Kidney (tissue), 13 donors: ENCODE measurements at regions not wholly inside any gene's neighbourhood (a gene's known extent, or its start where the extent isn't known, plus 50 kb on each side); places are given as distances from the start of the nearest gene placed in this dataset.

Experiments used
- DNase-seq, 5 donors: peaks; one replicate each; pipeline ENCODE4 v3.0.0-alpha.2; 2013 to 2020
- FAIRE-seq: peaks from 2 replicates; lab custom pipeline; 2012; peaks lifted over from hg19 to GRCh38; lab: Jason Lieb, UNC
- H3K27ac ChIP-seq, 2 donors: one replicate each; pipeline ENCODE4 v1.7.0; 2013; ENCODE audit warnings: low read depth in 2 of 2, low read length in 2 of 2, inconsistent platforms in 1 of 2
- H3K27me3 ChIP-seq: one replicate; pipeline ENCODE4 v1.7.1; 2013; ENCODE audit warnings: low read length, inconsistent platforms; ENCODE audit not compliant: control insufficient read depth, insufficient read depth
- H3K36me3 ChIP-seq, 3 donors: one replicate each; pipeline versions ENCODE4 v1.7.0 to v1.7.1; 2013; ENCODE audit warnings: low read length in 3 of 3, control low read depth in 1 of 3, inconsistent platforms in 1 of 3; ENCODE audit not compliant: insufficient read depth in 3 of 3, control insufficient read depth in 2 of 3
- H3K4me1 ChIP-seq, 3 donors: one replicate each; pipeline versions ENCODE4 v1.7.0 to v1.7.1; 2013; ENCODE audit warnings: low read length in 3 of 3, inconsistent platforms in 1 of 3, low read depth in 1 of 3; ENCODE audit not compliant: control insufficient read depth in 2 of 3, insufficient read depth in 2 of 3
- H3K4me3 ChIP-seq, 3 donors: one replicate each; pipeline versions ENCODE4 v1.7.0 to v1.8.1; 2013; ENCODE audit warnings: low read length in 3 of 3, control low read depth in 1 of 3, inconsistent platforms in 1 of 3
- H3K9ac ChIP-seq, 3 donors: one replicate each; pipeline versions ENCODE4 v1.7.0 to v1.7.1; 2013; ENCODE audit warnings: low read length in 3 of 3, control low read depth in 1 of 3, inconsistent platforms in 1 of 3
- H3K9me3 ChIP-seq, 3 donors: one replicate each; pipeline versions ENCODE4 v1.7.0 to v1.7.1; 2013; ENCODE audit warnings: low read length in 3 of 3, control low read depth in 1 of 3, inconsistent platforms in 1 of 3; ENCODE audit not compliant: control insufficient read depth in 2 of 3, insufficient read depth in 1 of 3
- intact Hi-C: fragments of 100-400 bp; cut with DNase I; formaldehyde crosslinking; loops from one replicate; pipeline ENCODE4 v1.11.1; 2022
- TF ChIP-seq, protein P1 (sequence below): IDR thresholded peaks from 3 replicates; pipeline ENCODE4 v1.5.1; 2012; ENCODE audit warnings: mild to moderate bottlenecking, moderate library complexity, borderline replicate concordance; ENCODE audit not compliant: insufficient read depth; ENCODE audit errors: extremely low read depth
- donor health status: control.
- donor health status: control.
- donor health status: control.
- donor health status: control.
- donor health status: control.
- donor health status: DM: yes; HTN: yes; CAD: no.
- donor health status: Normal renal cell carcinoma (clear cell type).

- intact Hi-C loops, result no loop called here
- H3K9me3 ChIP-seq, result no peaks in the 10 kb centered on the region
- H3K4me3 ChIP-seq, result no peak overlapping the region
- H3K27me3 ChIP-seq, result no peaks in the 10 kb centered on the region
- DNase-seq (peak in 1 of 5 donors; percentile 15), FAIRE-seq (no peak)
- TF ChIP-seq, protein P1, sequence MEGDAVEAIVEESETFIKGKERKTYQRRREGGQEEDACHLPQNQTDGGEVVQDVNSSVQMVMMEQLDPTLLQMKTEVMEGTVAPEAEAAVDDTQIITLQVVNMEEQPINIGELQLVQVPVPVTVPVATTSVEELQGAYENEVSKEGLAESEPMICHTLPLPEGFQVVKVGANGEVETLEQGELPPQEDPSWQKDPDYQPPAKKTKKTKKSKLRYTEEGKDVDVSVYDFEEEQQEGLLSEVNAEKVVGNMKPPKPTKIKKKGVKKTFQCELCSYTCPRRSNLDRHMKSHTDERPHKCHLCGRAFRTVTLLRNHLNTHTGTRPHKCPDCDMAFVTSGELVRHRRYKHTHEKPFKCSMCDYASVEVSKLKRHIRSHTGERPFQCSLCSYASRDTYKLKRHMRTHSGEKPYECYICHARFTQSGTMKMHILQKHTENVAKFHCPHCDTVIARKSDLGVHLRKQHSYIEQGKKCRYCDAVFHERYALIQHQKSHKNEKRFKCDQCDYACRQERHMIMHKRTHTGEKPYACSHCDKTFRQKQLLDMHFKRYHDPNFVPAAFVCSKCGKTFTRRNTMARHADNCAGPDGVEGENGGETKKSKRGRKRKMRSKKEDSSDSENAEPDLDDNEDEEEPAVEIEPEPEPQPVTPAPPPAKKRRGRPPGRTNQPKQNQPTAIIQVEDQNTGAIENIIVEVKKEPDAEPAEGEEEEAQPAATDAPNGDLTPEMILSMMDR, result no peak
- no peak overlapping the region for H3K9ac ChIP-seq
- H3K27ac ChIP-seq, result no peak overlapping the region
- no peaks in the 10 kb centered on the region for H3K4me1 ChIP-seq
- H3K36me3 ChIP-seq, result no peaks in the 10 kb centered on the region
Observed at GRCh38 chr1:115507901-115508300, 133.9 kb upstream of the VANGL1 start.

- Histone ChIP-seq H3K27ac (no peak overlapping the region), H3K9ac (no peak overlapping the region), H3K27me3 (no peaks in the 10 kb centered on the region), H3K36me3 (no peaks in the 10 kb centered on the region), H3K9me3 (no peaks in the 10 kb centered on the region), H3K4me1 (no peaks in the 10 kb centered on the region), H3K4me3 (no peak overlapping the region)
- TF ChIP-seq, protein P1, result peak; percentile 32
- peak in 2 of 5 donors; percentile 71 to 77 for DNase-seq
- intact Hi-C loops, result no loop called here
- no peak for FAIRE-seq
Observed at GRCh38 chr1:115506924-115507589, 134.7 kb upstream of the VANGL1 start.

DNA sequence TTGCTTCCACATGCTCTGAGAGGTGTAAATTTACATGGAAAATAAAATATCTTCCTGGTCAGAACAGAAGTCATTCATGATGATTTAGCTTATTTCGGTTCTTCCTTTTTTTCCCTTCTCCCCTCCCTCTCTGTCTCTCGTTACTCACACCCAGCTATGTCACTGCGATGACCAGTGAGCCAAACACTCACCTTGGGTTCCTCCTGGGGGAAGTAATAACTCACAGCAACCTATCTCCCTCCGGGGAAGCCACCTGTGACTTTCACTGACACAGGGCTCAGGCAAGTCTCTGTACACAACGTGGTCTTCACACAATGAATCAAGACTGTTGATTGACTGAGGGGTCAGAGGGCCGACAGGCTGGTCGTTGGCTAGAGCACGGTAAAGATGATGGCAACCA lies 135.3 kb upstream of the VANGL1 start:
- no peak overlapping the region for H3K27ac ChIP-seq
- H3K9ac ChIP-seq, result no peak overlapping the region
- no peaks in the 10 kb centered on the region for H3K36me3 ChIP-seq
- intact Hi-C loops, result no loop called here
- H3K27me3 ChIP-seq, result no peaks in the 10 kb centered on the region
- TF ChIP-seq, protein P1, result no peak
- H3K4me1 ChIP-seq, result no peaks in the 10 kb centered on the region
- FAIRE-seq (no peak), DNase-seq (no peak)
- no peaks in the 10 kb centered on the region for H3K9me3 ChIP-seq
- no peak overlapping the region for H3K4me3 ChIP-seq
